ENCODE measurements at regions not wholly inside any gene's neighbourhood (a gene's known extent, or its start where the extent isn't known, plus 50 kb on each side); places are given as distances from the start of the nearest gene placed in this dataset.

- TF ChIP-seq NRF1 (IDR thresholded peaks at IDR 0.05; ENCODE audit: low read depth, low read length) (no peak), RAD21 (IDR thresholded peaks at IDR 0.05; ENCODE audit: low read length) (no peak), EP300 (IDR thresholded peaks at IDR 0.05; ENCODE audit: borderline replicate concordance in 1 of 2, low read depth in 1 of 2, low read length in 1 of 2) (no peak), FOXM1 (IDR thresholded peaks at IDR 0.05; ENCODE audit: low read depth) (no peak)
- TF ChIP-seq, protein P1, sequence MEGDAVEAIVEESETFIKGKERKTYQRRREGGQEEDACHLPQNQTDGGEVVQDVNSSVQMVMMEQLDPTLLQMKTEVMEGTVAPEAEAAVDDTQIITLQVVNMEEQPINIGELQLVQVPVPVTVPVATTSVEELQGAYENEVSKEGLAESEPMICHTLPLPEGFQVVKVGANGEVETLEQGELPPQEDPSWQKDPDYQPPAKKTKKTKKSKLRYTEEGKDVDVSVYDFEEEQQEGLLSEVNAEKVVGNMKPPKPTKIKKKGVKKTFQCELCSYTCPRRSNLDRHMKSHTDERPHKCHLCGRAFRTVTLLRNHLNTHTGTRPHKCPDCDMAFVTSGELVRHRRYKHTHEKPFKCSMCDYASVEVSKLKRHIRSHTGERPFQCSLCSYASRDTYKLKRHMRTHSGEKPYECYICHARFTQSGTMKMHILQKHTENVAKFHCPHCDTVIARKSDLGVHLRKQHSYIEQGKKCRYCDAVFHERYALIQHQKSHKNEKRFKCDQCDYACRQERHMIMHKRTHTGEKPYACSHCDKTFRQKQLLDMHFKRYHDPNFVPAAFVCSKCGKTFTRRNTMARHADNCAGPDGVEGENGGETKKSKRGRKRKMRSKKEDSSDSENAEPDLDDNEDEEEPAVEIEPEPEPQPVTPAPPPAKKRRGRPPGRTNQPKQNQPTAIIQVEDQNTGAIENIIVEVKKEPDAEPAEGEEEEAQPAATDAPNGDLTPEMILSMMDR (IDR thresholded peaks at IDR 0.05), result no peak
Observed at GRCh38 chr12:58138424-58138823, 197.1 kb downstream of the ATP23 start.
